SK-N-SH (cell line): ENCODE measurements at regions not wholly inside any gene's neighbourhood (a gene's known extent, or its start where the extent isn't known, plus 50 kb on each side); places are given as distances from the start of the nearest gene placed in this dataset.

Experiments used
- EZH2phosphoT487 ChIP-seq: fragments of 200-600 bp; sonication (generic); IDR thresholded peaks from 2 replicates; pipeline ENCODE4 v1.6.1; 2017; ENCODE audit warnings: low read depth, mixed run types, mild to moderate bottlenecking, antibody characterized with exemption, moderate library complexity, borderline replicate concordance
- GABPA ChIP-seq: IDR thresholded peaks from 2 replicates; pipeline ENCODE4 v1.4.0; 2012; ENCODE audit warnings: low read depth, mild to moderate bottlenecking
- JUND ChIP-seq: IDR thresholded peaks from 2 replicates; pipeline ENCODE4 v1.4.0; 2012
- POLR2AphosphoS5 ChIP-seq: IDR thresholded peaks from 2 replicates; pipeline ENCODE4 v1.6.1; 2012; ENCODE audit warnings: low read depth, low read length
- TEAD4 ChIP-seq: IDR thresholded peaks from 2 replicates; pipeline ENCODE4 v1.4.0; 2012; ENCODE audit warnings: mild to moderate bottlenecking, borderline replicate concordance; ENCODE audit not compliant: insufficient read depth
- TF ChIP-seq, protein P1 (sequence below): fragments of 200-600 bp; sonication (generic); IDR thresholded peaks from 2 replicates; pipeline ENCODE4 v1.6.1; 2017; ENCODE audit warnings: antibody characterized with exemption, mild to moderate bottlenecking, moderate library complexity
- TF ChIP-seq, protein P2 (sequence below): IDR thresholded peaks from 2 replicates; pipeline ENCODE4 v1.4.0; 2012; ENCODE audit warnings: low read depth, borderline replicate concordance

DNA sequence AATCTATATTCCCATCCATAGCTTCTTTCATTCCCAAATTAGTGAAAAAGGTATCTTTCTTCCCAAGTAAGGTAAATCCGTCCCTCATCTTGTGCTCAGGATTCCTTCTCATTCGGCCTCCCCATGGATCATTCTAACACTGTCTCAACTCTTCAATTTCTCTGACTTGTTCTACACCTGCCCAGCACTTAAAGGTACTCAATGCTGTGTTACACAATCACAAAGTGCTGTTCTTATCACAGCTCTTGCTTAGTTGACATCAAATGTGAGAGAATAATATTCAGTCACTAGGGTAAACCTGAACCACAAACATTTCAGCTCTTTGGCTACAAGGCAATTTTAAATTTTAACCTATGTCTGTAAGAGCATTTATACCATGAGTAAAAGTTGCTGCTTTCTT lies 94.8 kb downstream of the DIRAS3 start:
- TF ChIP-seq TEAD4 (no peak), GABPA (no peak), JUND (no peak), EZH2phosphoT487 (no peak), POLR2AphosphoS5 (no peak)
- TF ChIP-seq, protein P1, sequence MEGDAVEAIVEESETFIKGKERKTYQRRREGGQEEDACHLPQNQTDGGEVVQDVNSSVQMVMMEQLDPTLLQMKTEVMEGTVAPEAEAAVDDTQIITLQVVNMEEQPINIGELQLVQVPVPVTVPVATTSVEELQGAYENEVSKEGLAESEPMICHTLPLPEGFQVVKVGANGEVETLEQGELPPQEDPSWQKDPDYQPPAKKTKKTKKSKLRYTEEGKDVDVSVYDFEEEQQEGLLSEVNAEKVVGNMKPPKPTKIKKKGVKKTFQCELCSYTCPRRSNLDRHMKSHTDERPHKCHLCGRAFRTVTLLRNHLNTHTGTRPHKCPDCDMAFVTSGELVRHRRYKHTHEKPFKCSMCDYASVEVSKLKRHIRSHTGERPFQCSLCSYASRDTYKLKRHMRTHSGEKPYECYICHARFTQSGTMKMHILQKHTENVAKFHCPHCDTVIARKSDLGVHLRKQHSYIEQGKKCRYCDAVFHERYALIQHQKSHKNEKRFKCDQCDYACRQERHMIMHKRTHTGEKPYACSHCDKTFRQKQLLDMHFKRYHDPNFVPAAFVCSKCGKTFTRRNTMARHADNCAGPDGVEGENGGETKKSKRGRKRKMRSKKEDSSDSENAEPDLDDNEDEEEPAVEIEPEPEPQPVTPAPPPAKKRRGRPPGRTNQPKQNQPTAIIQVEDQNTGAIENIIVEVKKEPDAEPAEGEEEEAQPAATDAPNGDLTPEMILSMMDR: no peak
- TF ChIP-seq, protein P2, sequence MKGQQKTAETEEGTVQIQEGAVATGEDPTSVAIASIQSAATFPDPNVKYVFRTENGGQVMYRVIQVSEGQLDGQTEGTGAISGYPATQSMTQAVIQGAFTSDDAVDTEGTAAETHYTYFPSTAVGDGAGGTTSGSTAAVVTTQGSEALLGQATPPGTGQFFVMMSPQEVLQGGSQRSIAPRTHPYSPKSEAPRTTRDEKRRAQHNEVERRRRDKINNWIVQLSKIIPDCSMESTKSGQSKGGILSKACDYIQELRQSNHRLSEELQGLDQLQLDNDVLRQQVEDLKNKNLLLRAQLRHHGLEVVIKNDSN: no peak
